H9 (cell line): ENCODE measurements at regions not wholly inside any gene's neighbourhood (a gene's known extent, or its start where the extent isn't known, plus 50 kb on each side); places are given as distances from the start of the nearest gene placed in this dataset.

Experiments
- DNase-seq: peaks from one replicate; pipeline ENCODE4 v3.0.0-alpha.2; 2017
- H2AFZ ChIP-seq: one replicate; pipeline ENCODE4 v1.6.1; 2013; ENCODE audit warnings: mild to moderate bottlenecking, low read length, control low read depth, moderate library complexity
- H2AK5ac ChIP-seq: 2 replicates; pipeline ENCODE4 v1.6.1; 2013; ENCODE audit warnings: low read length, control low read depth, mixed read lengths; ENCODE audit not compliant: insufficient read length
- H2BK120ac ChIP-seq: one replicate; pipeline ENCODE4 v1.6.1; 2013; ENCODE audit warnings: low read depth, mild to moderate bottlenecking, low read length, control low read depth, inconsistent platforms; ENCODE audit not compliant: poor library complexity, severe bottlenecking
- H2BK12ac ChIP-seq: 2 replicates; pipeline ENCODE4 v1.6.1; 2013; ENCODE audit warnings: low read length, control low read depth, mixed read lengths, low read depth; ENCODE audit not compliant: insufficient read length
- H2BK15ac ChIP-seq: 2 replicates; pipeline ENCODE4 v1.6.1; 2013; ENCODE audit warnings: low read depth, low read length, control low read depth
- H2BK20ac ChIP-seq: one replicate; pipeline ENCODE4 v1.6.1; 2013; ENCODE audit warnings: low read depth, mild to moderate bottlenecking, low read length, control low read depth, inconsistent platforms; ENCODE audit not compliant: poor library complexity, severe bottlenecking
- H2BK5ac ChIP-seq: 2 replicates; pipeline ENCODE4 v1.6.1; 2013; ENCODE audit warnings: low read length, control low read depth, mixed read lengths; ENCODE audit not compliant: insufficient read length
- H3K14ac ChIP-seq: 2 replicates; pipeline ENCODE4 v1.6.1; 2013; ENCODE audit warnings: low read length, control low read depth; ENCODE audit not compliant: insufficient read depth
- H3K18ac ChIP-seq: 2 replicates; pipeline ENCODE4 v1.6.1; 2013; ENCODE audit warnings: low read depth, mild to moderate bottlenecking, mixed read lengths, low read length, control low read depth; ENCODE audit not compliant: insufficient read length
- H3K23ac ChIP-seq: 2 replicates; pipeline ENCODE4 v1.6.1; 2013; ENCODE audit warnings: low read length, control low read depth, mixed read lengths, low read depth; ENCODE audit not compliant: insufficient read length
- H3K23me2 ChIP-seq: 2 replicates; pipeline ENCODE4 v1.6.1; 2013; ENCODE audit warnings: low read depth, mild to moderate bottlenecking, mixed read lengths, low read length, control low read depth; ENCODE audit not compliant: insufficient read length, poor library complexity, severe bottlenecking
- H3K27ac ChIP-seq: 2 replicates; pipeline ENCODE4 v1.5.1; 2013; ENCODE audit warnings: low read length, control low read depth, mixed read lengths, low read depth; ENCODE audit not compliant: insufficient read length
- H3K27me3 ChIP-seq: 2 replicates; pipeline ENCODE4 v1.6.1; 2013; ENCODE audit warnings: low read length, control low read depth, inconsistent platforms; ENCODE audit not compliant: insufficient read depth
- H3K4ac ChIP-seq: 2 replicates; pipeline ENCODE4 v1.6.1; 2013; ENCODE audit warnings: low read depth, mild to moderate bottlenecking, control low read depth, inconsistent platforms, low read length, moderate library complexity
- H3K4me1 ChIP-seq: 2 replicates; pipeline ENCODE4 v1.6.1; 2013; ENCODE audit warnings: low read length, control low read depth, inconsistent platforms; ENCODE audit not compliant: insufficient read depth
- H3K4me2 ChIP-seq: 2 replicates; pipeline ENCODE4 v1.6.1; 2013; ENCODE audit warnings: low read length, control low read depth, mixed read lengths; ENCODE audit not compliant: insufficient read length, insufficient read depth
- H3K56ac ChIP-seq: 2 replicates; pipeline ENCODE4 v1.6.1; 2013; ENCODE audit warnings: low read depth, mild to moderate bottlenecking, mixed read lengths, low read length, control low read depth; ENCODE audit not compliant: insufficient read length
- H3K79me1 ChIP-seq: 2 replicates; pipeline ENCODE4 v1.6.1; 2013; ENCODE audit warnings: low read depth, mild to moderate bottlenecking, moderate library complexity, low read length, control low read depth, inconsistent platforms; ENCODE audit not compliant: insufficient read depth, poor library complexity, severe bottlenecking
- H3K79me2 ChIP-seq: 2 replicates; pipeline ENCODE4 v1.6.1; 2013; ENCODE audit warnings: low read length, control low read depth, inconsistent platforms; ENCODE audit not compliant: insufficient read depth
- H3K9ac ChIP-seq: 2 replicates; pipeline ENCODE4 v1.6.1; 2013; ENCODE audit warnings: low read length, control low read depth, mixed read lengths; ENCODE audit not compliant: insufficient read length; ENCODE audit errors: extremely low read depth
- H3K9me3 ChIP-seq: one replicate; pipeline ENCODE4 v1.6.1; 2013; ENCODE audit warnings: low read depth, low read length, inconsistent platforms; ENCODE audit not compliant: control insufficient read depth
- H3T11ph ChIP-seq: one replicate; pipeline ENCODE4 v1.6.1; 2013; ENCODE audit warnings: mild to moderate bottlenecking, low read length, control low read depth, inconsistent platforms
- H4K20me1 ChIP-seq: one replicate; pipeline ENCODE4 v1.6.1; 2013; ENCODE audit not compliant: control insufficient read depth, insufficient read length, insufficient read depth
- H4K5ac ChIP-seq: 2 replicates; pipeline ENCODE4 v1.6.1; 2013; ENCODE audit warnings: low read depth, mild to moderate bottlenecking, mixed read lengths, low read length, control low read depth; ENCODE audit not compliant: insufficient read length
- H4K8ac ChIP-seq: replicated peaks from 2 replicates; pipeline ENCODE4 v1.6.1; 2013; ENCODE audit warnings: low read length, control low read depth, mixed read lengths, low read depth; ENCODE audit not compliant: insufficient read length
- H4K91ac ChIP-seq: 2 replicates; pipeline ENCODE4 v1.6.1; 2013; ENCODE audit warnings: low read depth, mild to moderate bottlenecking, moderate library complexity, mixed read lengths, low read length, control low read depth; ENCODE audit not compliant: insufficient read length
- H3K27ac Mint-ChIP-seq, 3 experiments: 2 replicates in 2 of 3; 3 replicates in 1 of 3; pipeline ENCODE4 v1.8.0; 2020 to 2021; ENCODE audit warnings: mixed read lengths in 3 of 3, mild to moderate bottlenecking in 1 of 3, moderate library complexity in 1 of 3
- H3K27me3 Mint-ChIP-seq: 2 replicates; pipeline ENCODE4 v1.8.0; 2021; ENCODE audit warnings: low read depth, mild to moderate bottlenecking, moderate library complexity, mixed read lengths
- H3K36me3 Mint-ChIP-seq, 3 experiments: 2 replicates in 2 of 3; 3 replicates in 1 of 3; pipeline ENCODE4 v1.8.0; 2020 to 2021; ENCODE audit warnings: low read depth in 3 of 3, mixed read lengths in 3 of 3; ENCODE audit not compliant: insufficient read depth in 1 of 3
- H3K4me1 Mint-ChIP-seq, 2 experiments: 2 replicates each; pipeline ENCODE4 v1.8.0; 2020; ENCODE audit warnings: mixed read lengths in 2 of 2
- H3K4me3 Mint-ChIP-seq, 2 experiments: 2 replicates in 1 of 2; 3 replicates in 1 of 2; pipeline ENCODE4 v1.8.0; 2020 to 2021; ENCODE audit warnings: mild to moderate bottlenecking in 2 of 2, mixed read lengths in 2 of 2, moderate library complexity in 1 of 2
- H3K9me3 Mint-ChIP-seq, 2 experiments: 2 replicates in 1 of 2; 3 replicates in 1 of 2; pipeline ENCODE4 v1.8.0; 2020; ENCODE audit warnings: mild to moderate bottlenecking in 2 of 2, mixed read lengths in 2 of 2, moderate library complexity in 1 of 2
- WGBS: extraction: QIAGEN DNeasy Blood & Tissue Kit; methylation state at CpG from one replicate; pipeline ENCODE4 v1.1.7; 2013; ENCODE audit warnings: missing lambda C conversion rate, low lambda C conversion rate, mixed read lengths; ENCODE audit not compliant: insufficient read length; ENCODE audit errors: extremely low coverage; 5-methylcytosine and 5-hydroxymethylcytosine counted together
- TF ChIP-seq, protein P1 (sequence below): fragments of 200-600 bp; sonication (generic); conservative IDR thresholded peaks from 3 replicates; pipeline ENCODE4 v1.8.0; 2021; ENCODE audit warnings: antibody characterized with exemption, mild to moderate bottlenecking

GRCh38 chr7:112615701-112616100 lies 134.9 kb downstream of the LSMEM1 start:
- no CpG with 5 or more reads among the region's 2 CpGs for WGBS
- no peaks in the 10 kb centered on the region for H3K4me1 Mint-ChIP-seq
- no peak overlapping the region for H2BK15ac ChIP-seq

More at GRCh38 chr7:112615701-112616100, 134.9 kb downstream of the LSMEM1 start:
- H2AK5ac ChIP-seq, result no peak overlapping the region
- no peaks in the 10 kb centered on the region; a peak in 1 of 7 replicates for H3K36me3 Mint-ChIP-seq
- no peaks in the 10 kb centered on the region for H3K9me3 ChIP-seq
- no peak overlapping the region for H3K4me2 ChIP-seq
- TF ChIP-seq, protein P1, sequence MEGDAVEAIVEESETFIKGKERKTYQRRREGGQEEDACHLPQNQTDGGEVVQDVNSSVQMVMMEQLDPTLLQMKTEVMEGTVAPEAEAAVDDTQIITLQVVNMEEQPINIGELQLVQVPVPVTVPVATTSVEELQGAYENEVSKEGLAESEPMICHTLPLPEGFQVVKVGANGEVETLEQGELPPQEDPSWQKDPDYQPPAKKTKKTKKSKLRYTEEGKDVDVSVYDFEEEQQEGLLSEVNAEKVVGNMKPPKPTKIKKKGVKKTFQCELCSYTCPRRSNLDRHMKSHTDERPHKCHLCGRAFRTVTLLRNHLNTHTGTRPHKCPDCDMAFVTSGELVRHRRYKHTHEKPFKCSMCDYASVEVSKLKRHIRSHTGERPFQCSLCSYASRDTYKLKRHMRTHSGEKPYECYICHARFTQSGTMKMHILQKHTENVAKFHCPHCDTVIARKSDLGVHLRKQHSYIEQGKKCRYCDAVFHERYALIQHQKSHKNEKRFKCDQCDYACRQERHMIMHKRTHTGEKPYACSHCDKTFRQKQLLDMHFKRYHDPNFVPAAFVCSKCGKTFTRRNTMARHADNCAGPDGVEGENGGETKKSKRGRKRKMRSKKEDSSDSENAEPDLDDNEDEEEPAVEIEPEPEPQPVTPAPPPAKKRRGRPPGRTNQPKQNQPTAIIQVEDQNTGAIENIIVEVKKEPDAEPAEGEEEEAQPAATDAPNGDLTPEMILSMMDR, result no peak
- no peak overlapping the region for H2BK20ac ChIP-seq
- no peak overlapping the region for H4K91ac ChIP-seq
- H2BK5ac ChIP-seq, result no peak overlapping the region
- no peak overlapping the region for H4K5ac ChIP-seq
- no peak overlapping the region for H3K4me3 Mint-ChIP-seq
- no peak overlapping the region for H4K8ac ChIP-seq
- H3K14ac ChIP-seq, result no peak overlapping the region
- H3K18ac ChIP-seq, result no peak overlapping the region
- no peaks in the 10 kb centered on the region for H3K23me2 ChIP-seq
- H3T11ph ChIP-seq, result no peak overlapping the region
- no peak overlapping the region for H3K27ac ChIP-seq
- no peaks in the 10 kb centered on the region for H3K27me3 Mint-ChIP-seq
- H3K79me2 ChIP-seq, result no peaks in the 10 kb centered on the region
- no peaks in the 10 kb centered on the region for H3K27me3 ChIP-seq
- no peak overlapping the region for H2AFZ ChIP-seq
- no peaks in the 10 kb centered on the region for H4K20me1 ChIP-seq
- no peak overlapping the region for H3K23ac ChIP-seq
- H3K56ac ChIP-seq, result no peak overlapping the region
- no peak for DNase-seq
- H3K79me1 ChIP-seq, result no peaks in the 10 kb centered on the region
- H3K27ac Mint-ChIP-seq, result no peak overlapping the region
- no peaks in the 10 kb centered on the region for H3K4me1 ChIP-seq
- no peaks in the 10 kb centered on the region for H3K9me3 Mint-ChIP-seq
- no peak overlapping the region for H3K4ac ChIP-seq
- H2BK120ac ChIP-seq, result no peak overlapping the region
- no peak overlapping the region for H2BK12ac ChIP-seq
- no peak overlapping the region for H3K9ac ChIP-seq
